ENCODE measurements at regions not wholly inside any gene's neighbourhood (a gene's known extent, or its start where the extent isn't known, plus 50 kb on each side); places are given as distances from the start of the nearest gene placed in this dataset.

DNA sequence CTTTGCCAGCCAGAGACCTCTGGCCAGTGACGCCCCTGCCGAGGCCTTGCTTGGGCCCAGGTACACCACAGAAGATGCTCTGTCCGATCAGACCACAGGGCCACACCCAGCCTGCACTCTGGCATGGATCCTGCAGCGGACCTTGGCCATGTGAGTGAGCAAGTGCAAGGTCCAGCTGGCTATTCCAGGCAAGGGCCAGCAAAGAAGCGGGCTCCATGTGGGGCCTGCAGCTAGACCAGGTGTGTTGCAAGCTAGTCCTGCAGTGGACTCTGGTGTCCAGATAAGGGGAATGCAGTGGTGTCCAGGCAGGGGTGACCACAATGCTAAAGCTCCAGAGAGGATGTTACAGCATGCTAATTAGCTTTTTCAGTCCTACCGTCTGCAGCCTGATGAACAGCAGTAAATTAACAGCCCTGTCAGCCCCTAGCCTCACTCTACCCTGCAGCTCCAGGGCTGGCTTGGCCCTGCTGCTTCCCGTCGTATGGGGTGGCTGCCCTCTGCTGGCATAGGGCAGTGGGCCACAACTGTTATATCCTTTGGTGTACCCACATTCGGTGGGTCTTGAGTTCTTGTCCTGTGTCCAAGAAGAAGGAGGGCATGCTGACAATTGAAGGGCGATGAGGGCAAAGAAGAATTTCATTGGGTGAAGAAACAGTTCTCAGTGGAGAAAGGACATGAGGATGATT is 284.5 kb upstream of the POU5F2 start:
- TF ChIP-seq, protein P1, sequence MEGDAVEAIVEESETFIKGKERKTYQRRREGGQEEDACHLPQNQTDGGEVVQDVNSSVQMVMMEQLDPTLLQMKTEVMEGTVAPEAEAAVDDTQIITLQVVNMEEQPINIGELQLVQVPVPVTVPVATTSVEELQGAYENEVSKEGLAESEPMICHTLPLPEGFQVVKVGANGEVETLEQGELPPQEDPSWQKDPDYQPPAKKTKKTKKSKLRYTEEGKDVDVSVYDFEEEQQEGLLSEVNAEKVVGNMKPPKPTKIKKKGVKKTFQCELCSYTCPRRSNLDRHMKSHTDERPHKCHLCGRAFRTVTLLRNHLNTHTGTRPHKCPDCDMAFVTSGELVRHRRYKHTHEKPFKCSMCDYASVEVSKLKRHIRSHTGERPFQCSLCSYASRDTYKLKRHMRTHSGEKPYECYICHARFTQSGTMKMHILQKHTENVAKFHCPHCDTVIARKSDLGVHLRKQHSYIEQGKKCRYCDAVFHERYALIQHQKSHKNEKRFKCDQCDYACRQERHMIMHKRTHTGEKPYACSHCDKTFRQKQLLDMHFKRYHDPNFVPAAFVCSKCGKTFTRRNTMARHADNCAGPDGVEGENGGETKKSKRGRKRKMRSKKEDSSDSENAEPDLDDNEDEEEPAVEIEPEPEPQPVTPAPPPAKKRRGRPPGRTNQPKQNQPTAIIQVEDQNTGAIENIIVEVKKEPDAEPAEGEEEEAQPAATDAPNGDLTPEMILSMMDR (IDR thresholded peaks at IDR 0.05): no peak
- Histone ChIP-seq H3K27ac (no peak overlapping the region), H3K4me3 (no peak overlapping the region)
- no peak for DNase-seq (ENCODE audit: low spot score)

DNA sequence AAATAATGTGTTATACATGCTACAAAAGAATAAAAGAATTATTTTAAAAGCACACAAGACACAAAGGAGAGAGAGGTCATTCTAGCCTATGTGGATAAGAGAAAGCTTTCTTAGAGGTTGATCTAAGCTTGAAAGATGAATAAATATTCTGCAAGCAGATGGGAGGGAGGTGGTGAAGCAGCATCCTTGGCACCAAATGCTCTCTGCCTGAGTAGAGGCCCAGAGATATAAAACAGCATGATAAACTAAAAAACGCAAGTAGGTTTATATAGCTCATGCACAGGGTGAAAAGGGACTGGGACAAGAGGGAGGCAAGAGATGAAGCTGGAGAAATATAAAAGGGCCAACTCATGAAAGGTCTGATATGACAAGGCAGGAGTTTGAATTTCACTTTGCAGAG is 283.2 kb upstream of the POU5F2 start:
- DNase-seq (ENCODE audit: low spot score): no peak
- no peak overlapping the region for H3K27ac ChIP-seq
- TF ChIP-seq, protein P1 (IDR thresholded peaks at IDR 0.05): no peak
- H3K4me3 ChIP-seq: no peak overlapping the region

DNA sequence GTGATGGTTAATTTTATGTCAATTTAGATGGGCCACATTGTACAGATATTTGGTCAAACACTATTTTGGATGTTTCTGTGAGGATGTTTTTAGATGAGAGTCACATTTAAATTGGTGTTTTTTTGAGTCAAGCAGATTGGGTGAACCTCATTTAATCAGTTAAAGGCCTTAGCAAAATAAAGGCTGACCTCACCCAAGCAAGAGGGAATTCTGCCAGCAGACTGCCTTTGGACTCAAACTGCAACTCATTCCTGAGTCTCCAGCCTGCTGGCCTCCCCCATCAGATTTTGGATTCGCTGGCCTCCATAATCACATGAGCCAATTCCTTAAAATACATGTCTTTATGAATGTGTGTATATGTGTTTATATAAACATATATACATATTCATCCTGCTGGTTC is 282.7 kb upstream of the POU5F2 start:
- TF ChIP-seq, protein P1 (IDR thresholded peaks at IDR 0.05): no peak
- no peak overlapping the region for H3K4me3 ChIP-seq
- DNase-seq (ENCODE audit: low spot score): no peak
- H3K27ac ChIP-seq: no peak overlapping the region

DNA sequence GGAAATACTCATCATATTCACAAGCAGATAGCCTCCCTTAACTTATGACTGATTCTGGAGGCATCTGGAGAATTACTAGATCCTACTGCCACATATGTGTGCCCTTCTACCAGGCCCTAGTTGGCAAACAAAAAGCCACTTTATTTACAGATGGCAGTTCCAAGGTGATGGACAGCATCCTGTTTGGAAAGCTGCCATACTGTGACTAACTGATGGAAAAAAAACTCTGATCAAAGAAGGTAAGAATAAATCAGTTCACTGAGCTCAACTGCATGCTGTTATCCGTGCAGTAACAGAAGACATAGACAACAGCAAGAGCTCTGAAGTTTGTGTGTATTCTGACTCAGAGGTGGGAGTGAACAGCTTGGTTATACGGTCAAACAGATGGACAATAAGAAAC is 279.8 kb upstream of the POU5F2 start:
- Histone ChIP-seq H3K27ac (no peak overlapping the region), H3K4me3 (no peak overlapping the region)
- TF ChIP-seq, protein P1 (IDR thresholded peaks at IDR 0.05): no peak
- DNase-seq (ENCODE audit: low spot score): no peak

DNA sequence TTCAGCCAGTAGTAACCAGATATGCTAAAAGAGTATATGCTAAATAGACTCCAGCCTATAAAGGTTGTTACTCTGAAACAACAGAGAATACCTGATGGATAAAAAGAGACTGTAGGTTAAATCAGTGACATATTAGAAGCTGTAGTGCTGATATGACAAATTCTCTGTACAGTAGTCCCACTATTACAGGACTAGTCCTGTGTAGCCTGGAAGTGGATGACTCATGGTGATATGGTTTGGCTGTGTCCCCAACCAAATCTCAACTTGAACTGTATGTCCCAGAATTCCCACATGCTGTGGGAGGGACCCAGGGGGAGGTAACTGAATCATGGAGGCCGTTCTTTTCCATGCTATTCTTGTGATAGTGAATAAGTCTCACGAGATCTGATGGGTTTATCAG is 276.2 kb upstream of the POU5F2 start:
- TF ChIP-seq, protein P1 (IDR thresholded peaks at IDR 0.05): no peak
- Histone ChIP-seq H3K4me3 (no peak overlapping the region), H3K27ac (no peak overlapping the region)
- no peak for DNase-seq (ENCODE audit: low spot score)

DNA sequence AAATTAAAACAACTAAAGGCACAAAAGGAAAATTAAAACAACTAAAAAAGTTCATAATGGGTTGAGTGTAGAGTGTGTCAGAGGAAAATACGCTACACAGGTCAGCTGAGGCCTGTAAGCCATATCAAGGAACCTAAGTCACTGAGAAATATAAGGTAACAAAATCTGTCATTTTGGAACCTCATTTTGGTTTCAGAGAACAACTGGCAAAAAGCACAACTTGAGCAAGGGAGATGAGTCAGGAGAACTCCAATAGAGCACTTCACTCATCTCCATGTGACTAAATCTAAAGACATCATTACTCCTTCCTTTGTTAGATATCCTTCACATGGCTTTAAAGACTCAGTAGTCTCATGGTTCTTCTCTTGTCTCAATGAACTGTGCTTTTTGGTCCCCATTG is 269.4 kb upstream of the POU5F2 start:
- TF ChIP-seq, protein P1 (IDR thresholded peaks at IDR 0.05): no peak
- DNase-seq (ENCODE audit: low spot score): no peak
- Histone ChIP-seq H3K4me3 (no peak overlapping the region), H3K27ac (no peak overlapping the region)

DNA sequence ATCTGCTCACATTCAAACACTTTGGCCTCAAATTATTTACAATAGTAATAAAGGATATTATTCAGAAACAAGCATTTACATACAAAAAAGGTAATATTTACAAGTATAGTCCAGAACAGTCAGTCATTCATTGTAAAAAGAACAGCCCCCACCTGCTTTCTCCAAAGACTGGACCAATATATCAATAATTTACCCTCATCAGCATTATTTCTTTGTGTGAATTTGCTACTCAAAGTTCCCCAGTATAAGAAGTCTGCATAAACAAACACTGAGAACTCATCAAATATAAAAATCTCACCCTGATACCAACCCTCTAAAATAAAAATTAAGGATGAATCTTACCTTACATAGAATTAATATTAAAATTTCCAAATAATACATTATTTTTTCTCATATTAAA is 267.8 kb upstream of the POU5F2 start:
- no peak for DNase-seq (ENCODE audit: low spot score)
- H3K4me3 ChIP-seq: no peak overlapping the region
- no peak overlapping the region for H3K27ac ChIP-seq
- TF ChIP-seq, protein P1 (IDR thresholded peaks at IDR 0.05): no peak
